ENCODE measurements at regions not wholly inside any gene's neighbourhood (a gene's known extent, or its start where the extent isn't known, plus 50 kb on each side); places are given as distances from the start of the nearest gene placed in this dataset.

GRCh38 chr2:42969231-42970150 lies 177.1 kb upstream of the HAAO start:
- no peak for DNase-seq

GRCh38 chr2:42967959-42968674 lies 175.7 kb upstream of the HAAO start:
- no peak for DNase-seq

GRCh38 chr2:42965910-42966309 lies 173.5 kb upstream of the HAAO start:
- no peak for DNase-seq

GRCh38 chr2:42965196-42965595 lies 172.8 kb upstream of the HAAO start:
- no peak for DNase-seq

- no peak for DNase-seq
Observed at GRCh38 chr2:42964439-42965083, 172.2 kb upstream of the HAAO start.

GRCh38 chr2:42963452-42964068 lies 171.2 kb upstream of the HAAO start:
- DNase-seq: no peak

- no peak for DNase-seq
Observed at GRCh38 chr2:42962508-42962953, 170.1 kb upstream of the HAAO start.

GRCh38 chr2:42961961-42962360 lies 169.6 kb upstream of the HAAO start:
- no peak for DNase-seq

GRCh38 chr2:42961385-42961811 lies 169.0 kb upstream of the HAAO start:
- DNase-seq: no peak

GRCh38 chr2:42960842-42961180 lies 168.4 kb upstream of the HAAO start:
- no peak for DNase-seq

GRCh38 chr2:42960002-42960841 lies 167.8 kb upstream of the HAAO start:
- DNase-seq: no peak

GRCh38 chr2:42959234-42960001 lies 167.0 kb upstream of the HAAO start:
- DNase-seq: no peak

GRCh38 chr2:42958741-42959233 lies 166.4 kb upstream of the HAAO start:
- DNase-seq: no peak

- DNase-seq: no peak
Observed at GRCh38 chr2:42957861-42958301, 165.5 kb upstream of the HAAO start.

GRCh38 chr2:42957109-42957860 lies 164.9 kb upstream of the HAAO start:
- DNase-seq: no peak

- no peak for DNase-seq
Observed at GRCh38 chr2:42954227-42954962, 162.0 kb upstream of the HAAO start.

- no peak for DNase-seq
Observed at GRCh38 chr2:42953216-42953615, 160.8 kb upstream of the HAAO start.

GRCh38 chr2:42951263-42951938 lies 159.0 kb upstream of the HAAO start:
- DNase-seq: no peak

- no peak for DNase-seq
Observed at GRCh38 chr2:42949125-42949524, 156.7 kb upstream of the HAAO start.
